ENCODE measurements at regions not wholly inside any gene's neighbourhood (a gene's known extent, or its start where the extent isn't known, plus 50 kb on each side); places are given as distances from the start of the nearest gene placed in this dataset.

DNA sequence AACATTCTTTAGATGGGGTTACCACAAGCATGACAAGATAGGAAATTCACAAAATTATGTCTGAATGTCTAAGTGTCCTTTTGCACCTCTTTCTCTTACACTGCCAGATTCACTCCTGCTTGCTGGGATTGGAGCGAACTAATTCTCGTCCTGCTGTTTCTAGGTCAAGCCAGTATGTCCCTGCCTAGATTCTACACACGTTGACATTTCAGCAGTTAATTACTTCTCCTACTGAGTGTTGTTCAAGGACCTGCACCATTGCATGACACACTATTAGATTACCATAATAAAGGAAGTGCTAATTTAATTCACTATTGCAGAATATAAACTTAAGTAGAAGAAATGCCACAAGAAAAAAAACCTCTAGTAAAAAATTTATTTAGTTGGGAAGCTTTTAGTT, 1911.7 kb downstream of the PCDH7 start (continued):
- TF ChIP-seq BCL11A (IDR thresholded peaks at IDR 0.05; ENCODE audit: low read depth in 2 of 2, low read length in 2 of 2) (no peak), BACH1 (IDR thresholded peaks at IDR 0.05; ENCODE audit: low read length) (no peak)
